ENCODE measurements at regions not wholly inside any gene's neighbourhood (a gene's known extent, or its start where the extent isn't known, plus 50 kb on each side); places are given as distances from the start of the nearest gene placed in this dataset.

GRCh38 chr12:75783093-75783877 is 248.3 kb downstream of the PHLDA1 start:
- 79% methylated on average over 8 of the region's 8 CpGs for WGBS

GRCh38 chr12:75782069-75782581 is 249.5 kb downstream of the PHLDA1 start:
- 65% methylated on average over 4 of the region's 4 CpGs for WGBS
- no peak for TF ChIP-seq POLR2AphosphoS5 (IDR thresholded peaks at IDR 0.05)
- TF ChIP-seq POLR2A (IDR thresholded peaks at IDR 0.05): no peak
- no peak for TF ChIP-seq CTCF (IDR thresholded peaks at IDR 0.05)
- Histone ChIP-seq H3K4me3 (no peak overlapping the region), H3K9me3 (no peaks in the 10 kb centered on the region), H3K36me3 (no peaks in the 10 kb centered on the region), H3K27ac (no peak overlapping the region), H3K4me1 (replicated peaks) (no peaks in the 10 kb centered on the region), H3K27me3 (replicated peaks; ENCODE audit: insufficient read depth) (no peaks in the 10 kb centered on the region)
- DNase-seq (ENCODE audit: low spot score): no peak
- intact Hi-C loops (cut with DNase I): no loop called here

More at GRCh38 chr12:75783093-75783877, 248.3 kb downstream of the PHLDA1 start:
- intact Hi-C loops (cut with DNase I): no loop called here
- Histone ChIP-seq H3K9me3 (no peaks in the 10 kb centered on the region), H3K4me1 (replicated peaks) (no peaks in the 10 kb centered on the region), H3K4me3 (no peak overlapping the region), H3K36me3 (no peaks in the 10 kb centered on the region), H3K27me3 (replicated peaks; ENCODE audit: insufficient read depth) (no peaks in the 10 kb centered on the region), H3K27ac (no peak overlapping the region)
- no peak for DNase-seq (ENCODE audit: low spot score)
- TF ChIP-seq CTCF (IDR thresholded peaks at IDR 0.05): no peak
- TF ChIP-seq POLR2A (IDR thresholded peaks at IDR 0.05): no peak
- no peak for TF ChIP-seq POLR2AphosphoS5 (IDR thresholded peaks at IDR 0.05)

GRCh38 chr12:75781532-75782046 is 250.0 kb downstream of the PHLDA1 start:
- no peaks in the 10 kb centered on the region for H3K36me3 ChIP-seq
- no peaks in the 10 kb centered on the region for H3K9me3 ChIP-seq
- H3K27ac ChIP-seq: no peak overlapping the region
- no peak for DNase-seq (ENCODE audit: low spot score)
- WGBS: 62% methylated on average over 2 of the region's 2 CpGs
- intact Hi-C loops (cut with DNase I): no loop called here
- no peak overlapping the region for H3K4me3 ChIP-seq
- no peaks in the 10 kb centered on the region for H3K4me1 ChIP-seq (replicated peaks)
- H3K27me3 ChIP-seq (replicated peaks; ENCODE audit: insufficient read depth): no peaks in the 10 kb centered on the region
- TF ChIP-seq POLR2AphosphoS5 (IDR thresholded peaks at IDR 0.05): no peak

GRCh38 chr12:75779891-75780496 is 251.6 kb downstream of the PHLDA1 start:
- Histone ChIP-seq H3K4me3 (no peak overlapping the region), H3K4me1 (replicated peaks) (no peaks in the 10 kb centered on the region), H3K27ac (no peak overlapping the region), H3K27me3 (replicated peaks; ENCODE audit: insufficient read depth) (no peaks in the 10 kb centered on the region), H3K36me3 (no peaks in the 10 kb centered on the region), H3K9me3 (no peaks in the 10 kb centered on the region)
- 91% methylated on average over 5 of the region's 5 CpGs for WGBS
- TF ChIP-seq CTCF (IDR thresholded peaks at IDR 0.05) (no peak), POLR2AphosphoS5 (IDR thresholded peaks at IDR 0.05) (no peak), POLR2A (IDR thresholded peaks at IDR 0.05) (no peak)
- no peak for DNase-seq (ENCODE audit: low spot score)
- intact Hi-C loops (cut with DNase I): no loop called here

GRCh38 chr12:75774261-75775052 is 257.1 kb downstream of the PHLDA1 start:
- Histone ChIP-seq H3K9me3 (no peaks in the 10 kb centered on the region), H3K36me3 (no peaks in the 10 kb centered on the region), H3K4me3 (no peak overlapping the region), H3K4me1 (replicated peaks) (no peaks in the 10 kb centered on the region), H3K27ac (no peak overlapping the region), H3K27me3 (replicated peaks; ENCODE audit: insufficient read depth) (no peaks in the 10 kb centered on the region)
- intact Hi-C loops (cut with DNase I): no loop called here
- WGBS: 73% methylated on average over 2 of the region's 2 CpGs
- TF ChIP-seq CTCF (IDR thresholded peaks at IDR 0.05) (no peak), POLR2A (IDR thresholded peaks at IDR 0.05) (no peak), POLR2AphosphoS5 (IDR thresholded peaks at IDR 0.05) (no peak)
- no peak for DNase-seq (ENCODE audit: low spot score)

All from prostate gland (tissue), 2 donors.